DMS53 (cell line): ENCODE measurements at regions not wholly inside any gene's neighbourhood (a gene's known extent, or its start where the extent isn't known, plus 50 kb on each side); places are given as distances from the start of the nearest gene placed in this dataset.

Experiments
- DNase-seq: peaks from one replicate; lab custom pipeline; 2025; lab: John Stamatoyannopoulos, UW

- no peak for DNase-seq
Measured at GRCh38 chr12:116456330-116457082, 102.7 kb upstream of the MAP1LC3B2 start.

- no peak for DNase-seq
Measured at GRCh38 chr12:116458492-116458891, 100.7 kb upstream of the MAP1LC3B2 start.

- no peak for DNase-seq
Measured at GRCh38 chr12:116459011-116459875, 99.9 kb upstream of the MAP1LC3B2 start.

DNA sequence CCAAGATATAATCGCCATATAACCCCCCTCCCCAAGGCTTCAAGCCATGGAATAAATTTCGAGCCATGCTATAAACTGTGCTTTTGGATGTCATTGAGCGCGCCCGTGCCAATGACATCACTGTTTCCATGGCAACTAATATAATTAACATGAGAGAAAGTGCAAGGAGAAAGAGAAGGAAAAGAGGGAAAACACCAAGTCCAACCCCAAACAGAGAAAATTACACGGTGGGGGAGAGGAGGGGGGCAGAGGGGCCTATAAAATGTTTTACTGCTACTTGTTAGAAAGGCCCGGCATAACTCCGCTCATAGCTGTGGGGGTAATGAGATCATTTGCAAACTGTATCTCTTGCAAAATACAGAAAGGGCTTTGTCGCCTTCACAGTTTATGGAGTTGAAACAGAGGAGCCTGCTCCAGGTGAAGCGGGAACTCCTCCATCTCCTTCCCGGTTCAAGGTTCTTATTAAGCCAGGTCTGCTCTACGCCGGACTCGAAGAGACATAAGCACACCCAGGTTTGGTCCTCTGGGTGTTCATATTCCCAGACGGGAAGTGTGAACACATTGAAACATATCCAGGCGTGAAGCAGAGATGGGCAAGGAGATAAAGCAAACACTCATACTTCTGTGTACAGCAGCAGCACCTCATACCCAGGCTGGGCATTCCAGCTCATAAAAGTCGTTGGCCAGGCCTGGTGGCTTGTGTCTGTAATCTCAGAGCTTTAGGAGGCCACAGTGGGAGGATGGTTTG is 99.1 kb upstream of the MAP1LC3B2 start:
- DNase-seq, result peak; percentile 33

GRCh38 chr12:116461060-116461459 is 98.1 kb upstream of the MAP1LC3B2 start:
- DNase-seq, result no peak

- no peak for DNase-seq
Measured at GRCh38 chr12:116463366-116463765, 95.8 kb upstream of the MAP1LC3B2 start.

GRCh38 chr12:116465407-116465806 is 93.8 kb upstream of the MAP1LC3B2 start:
- no peak for DNase-seq

DNA sequence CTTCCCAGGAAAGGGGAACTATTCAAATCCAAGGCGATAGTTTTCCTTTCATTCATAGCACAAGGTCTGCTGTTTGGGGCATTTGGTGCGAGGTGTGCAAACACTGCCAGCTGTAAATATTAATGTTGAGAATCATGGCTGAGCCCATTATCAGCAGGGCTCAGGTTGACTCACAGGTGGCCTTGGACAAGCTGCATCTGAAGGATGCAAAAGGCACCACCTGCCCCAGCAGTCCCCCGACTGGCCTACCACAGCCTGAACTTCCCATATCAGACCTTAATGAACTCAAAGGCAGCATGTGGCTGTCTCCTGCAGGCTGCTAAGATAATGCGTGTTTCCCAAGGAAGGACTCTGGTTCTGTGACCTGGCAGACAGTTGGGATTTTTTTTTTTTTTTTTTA is 93.3 kb upstream of the MAP1LC3B2 start:
- DNase-seq, result peak; percentile 71

GRCh38 chr12:116466536-116466935 is 92.6 kb upstream of the MAP1LC3B2 start:
- no peak for DNase-seq

- no peak for DNase-seq
Measured at GRCh38 chr12:116469344-116469743, 89.8 kb upstream of the MAP1LC3B2 start.

- DNase-seq, result no peak
Measured at GRCh38 chr12:116471544-116471943, 87.6 kb upstream of the MAP1LC3B2 start.

DNA sequence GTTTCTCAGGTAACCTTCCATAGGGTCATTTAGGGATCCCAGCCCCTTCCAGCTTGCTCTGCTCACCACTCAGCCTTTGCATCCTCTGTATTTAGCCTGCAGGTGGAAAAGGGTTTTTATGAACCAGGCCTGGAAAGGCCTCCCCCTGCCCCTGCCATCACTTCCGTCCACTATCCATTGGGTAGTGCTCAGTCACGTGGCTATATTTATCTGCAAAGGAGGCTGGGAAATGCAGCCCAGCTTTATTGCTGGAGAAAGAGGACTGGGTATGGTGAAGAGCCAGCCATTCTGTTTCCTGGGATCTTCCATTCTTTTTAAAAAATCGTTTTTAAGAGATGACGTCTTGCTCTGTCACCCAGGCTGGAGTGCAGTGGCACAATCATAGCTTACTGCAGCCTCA is 87.0 kb upstream of the MAP1LC3B2 start:
- DNase-seq, result no peak

GRCh38 chr12:116473416-116473815 is 85.8 kb upstream of the MAP1LC3B2 start:
- no peak for DNase-seq

- DNase-seq, result no peak
Measured at GRCh38 chr12:116474331-116474730, 84.8 kb upstream of the MAP1LC3B2 start.

- no peak for DNase-seq
Measured at GRCh38 chr12:116474899-116475298, 84.3 kb upstream of the MAP1LC3B2 start.

DNA sequence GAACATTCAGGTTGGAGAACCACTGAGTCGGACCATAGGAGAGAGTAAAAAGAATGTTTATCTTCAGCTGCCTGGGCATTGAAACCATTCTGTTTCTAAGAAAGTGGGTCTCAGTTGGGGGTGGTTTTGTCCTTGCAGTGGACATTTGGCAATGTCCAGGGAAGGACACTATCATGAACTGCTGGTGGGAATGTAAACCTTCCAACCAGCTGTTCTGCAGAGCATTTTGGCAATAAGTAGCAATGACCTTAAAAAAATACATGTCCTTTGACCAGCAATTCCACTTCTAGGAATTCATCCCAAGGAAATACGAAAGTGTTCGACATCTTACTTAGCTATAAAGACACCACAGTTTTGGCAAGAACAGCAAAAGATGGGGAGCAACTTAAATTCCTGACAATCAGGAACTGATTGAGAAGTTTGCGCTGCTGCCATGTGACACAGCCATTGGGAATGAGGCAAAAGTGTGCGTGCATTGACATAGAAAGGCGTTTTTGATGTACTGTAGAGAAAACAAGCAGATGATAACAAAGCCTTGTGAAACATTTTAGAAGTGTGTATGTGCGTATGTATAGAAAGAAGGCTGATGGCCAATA is 82.9 kb upstream of the MAP1LC3B2 start:
- no peak for DNase-seq

GRCh38 chr12:116478243-116478773 is 80.9 kb upstream of the MAP1LC3B2 start:
- DNase-seq, result no peak

DNA sequence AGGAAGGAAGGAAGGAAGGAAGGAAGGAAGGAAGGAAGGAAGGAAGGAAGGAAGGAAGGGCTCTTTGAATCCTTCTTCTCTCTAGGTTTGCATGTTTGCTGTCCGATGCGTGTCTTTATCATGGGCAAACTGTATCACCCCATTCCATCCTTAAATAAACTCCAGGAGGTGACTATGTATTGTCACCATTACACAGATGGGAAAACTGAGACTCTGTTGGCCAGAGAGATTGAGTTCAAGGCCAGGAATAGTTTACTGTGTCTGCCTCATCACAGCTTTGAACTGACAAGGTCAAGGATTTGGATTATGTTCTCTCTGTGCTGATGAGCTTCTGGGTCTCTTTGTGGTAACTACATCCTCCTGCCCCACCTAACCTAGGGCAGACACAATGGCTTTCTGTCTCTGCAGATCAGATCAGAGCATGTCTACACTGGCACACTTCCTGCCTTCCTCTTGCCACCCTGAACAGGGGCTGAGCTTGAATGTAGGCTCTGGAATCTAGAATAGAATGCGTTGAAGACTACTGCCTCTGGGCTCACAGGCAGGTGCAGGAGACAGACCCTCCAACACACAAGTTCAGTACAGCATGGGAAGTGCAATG is 78.9 kb upstream of the MAP1LC3B2 start:
- no peak for DNase-seq

DNA sequence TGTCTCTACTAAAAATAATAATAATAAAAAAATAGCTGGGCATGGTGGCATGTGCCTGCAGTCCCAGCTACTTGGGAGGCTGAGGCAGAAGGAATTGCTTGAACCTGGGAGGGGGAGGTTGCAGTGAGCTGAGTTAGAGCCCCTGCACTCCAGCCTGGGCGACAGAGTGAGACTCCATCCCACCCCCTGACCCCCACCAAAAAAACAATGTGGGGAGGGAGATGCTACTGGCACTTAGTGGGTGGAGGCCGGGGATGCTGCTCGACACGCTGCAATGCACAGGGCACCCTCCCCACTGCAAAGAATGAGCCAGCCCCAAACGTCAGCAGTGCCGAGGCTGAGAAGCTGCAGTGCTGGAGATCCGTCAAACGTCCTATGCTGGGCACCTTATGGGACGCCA is 77.5 kb upstream of the MAP1LC3B2 start:
- no peak for DNase-seq

DNA sequence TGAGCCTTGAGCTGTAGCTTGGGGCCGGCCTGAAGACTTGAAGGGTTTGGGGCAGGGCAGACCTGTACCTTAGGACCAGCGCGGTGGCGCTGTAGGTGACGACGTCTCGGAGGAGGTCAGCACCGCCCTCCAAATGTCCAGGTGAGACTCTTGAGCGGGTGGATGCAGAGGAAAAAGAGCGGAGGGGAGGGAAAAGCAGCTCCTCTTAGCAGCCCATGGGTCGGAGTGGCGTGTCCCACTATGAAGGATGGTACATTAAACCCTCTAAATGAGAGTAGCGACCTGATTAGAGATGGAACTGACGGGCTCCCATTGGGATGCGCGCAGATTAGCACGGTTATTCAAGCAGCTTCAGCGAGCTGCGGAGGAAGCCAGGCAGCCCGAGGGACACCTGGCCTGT is 77.0 kb upstream of the MAP1LC3B2 start:
- no peak for DNase-seq

- DNase-seq, result no peak
Measured at GRCh38 chr12:116482859-116483258, 76.3 kb upstream of the MAP1LC3B2 start.
